IMR-90 (cell line): ENCODE measurements at regions not wholly inside any gene's neighbourhood (a gene's known extent, or its start where the extent isn't known, plus 50 kb on each side); places are given as distances from the start of the nearest gene placed in this dataset.

Source experiments
- ATAC-seq: fragments of 200-7000 bp; cut with Tn5 transposase; 2 replicates; pipeline ENCODE4 v1.9.1; 2020; ENCODE audit warnings: low read depth, mild to moderate bottlenecking, moderate library complexity
- BruUV-seq: library from RNA; stranded (reverse); fragments of 400-500 nt; replicated peaks from 2 replicates; lab custom pipeline; 2021; lab: Mats Ljungman, UMichigan
- CTCF ChIA-PET: fragments of 300-600 bp; formaldehyde crosslinking; extraction: SDS; loops from one replicate; lab custom pipeline; 2021; ENCODE audit warnings: antibody characterized with exemption; lab: Yijun Ruan, JAX
- POLR2A ChIA-PET: fragments of 300-600 bp; sonication (Branson Sonifier 250); formaldehyde crosslinking; loops from one replicate; lab custom pipeline; 2022; ENCODE audit warnings: antibody characterized with exemption; ENCODE audit not compliant: unreplicated experiment; lab: Charles Lee
- DNase-seq: peaks from one replicate; pipeline ENCODE4 v3.0.0; 2013
- H2AFZ ChIP-seq: replicated peaks from 2 replicates; pipeline ENCODE3; 2013; ENCODE audit warnings: low read length, mild to moderate bottlenecking; ENCODE audit not compliant: poor library complexity
- H2AK5ac ChIP-seq: 2 replicates; pipeline ENCODE4 v1.6.1; 2013; ENCODE audit warnings: low read depth, low read length, inconsistent platforms
- H2AK9ac ChIP-seq: replicated peaks from 2 replicates; pipeline ENCODE3; 2013; ENCODE audit warnings: mild to moderate bottlenecking, low read depth, low read length, moderate library complexity; ENCODE audit not compliant: poor library complexity
- H2BK120ac ChIP-seq: 2 replicates; pipeline ENCODE4 v1.6.1; 2013; ENCODE audit warnings: low read depth, low read length, inconsistent platforms
- H2BK15ac ChIP-seq: 3 replicates; pipeline ENCODE4 v1.6.1; 2013; ENCODE audit warnings: low read depth, low read length, inconsistent platforms
- H2BK20ac ChIP-seq: 2 replicates; pipeline ENCODE4 v1.6.1; 2013; ENCODE audit warnings: low read depth, mild to moderate bottlenecking, inconsistent platforms, low read length, moderate library complexity
- H2BK5ac ChIP-seq: 2 replicates; pipeline ENCODE4 v1.6.1; 2013; ENCODE audit warnings: mild to moderate bottlenecking, low read depth, low read length, inconsistent platforms; ENCODE audit not compliant: poor library complexity, severe bottlenecking
- H3K14ac ChIP-seq: replicated peaks from 2 replicates; pipeline ENCODE4 v1.6.1; 2013; ENCODE audit warnings: low read depth, low read length, inconsistent platforms
- H3K18ac ChIP-seq: 2 replicates; pipeline ENCODE4 v1.6.1; 2013; ENCODE audit warnings: low read depth, low read length, control low read depth
- H3K23ac ChIP-seq: 2 replicates; pipeline ENCODE4 v1.6.1; 2013; ENCODE audit warnings: low read depth, low read length, inconsistent platforms
- H3K27ac ChIP-seq: 2 replicates; pipeline ENCODE4 v1.5.1; 2013; ENCODE audit warnings: mild to moderate bottlenecking, control low read depth, low read length; ENCODE audit not compliant: insufficient read depth
- H3K27me3 ChIP-seq: 2 replicates; pipeline ENCODE4 v1.6.1; 2013; ENCODE audit warnings: low read length; ENCODE audit not compliant: control insufficient read depth, insufficient read depth
- H3K36me3 ChIP-seq: 2 replicates; pipeline ENCODE4 v1.6.1; 2013; ENCODE audit warnings: low read length, mixed read lengths; ENCODE audit not compliant: control insufficient read depth, insufficient read depth
- H3K4ac ChIP-seq: 2 replicates; pipeline ENCODE4 v1.6.1; 2013; ENCODE audit warnings: low read depth, low read length, inconsistent platforms
- H3K4me1 ChIP-seq: 2 replicates; pipeline ENCODE4 v1.6.1; 2013; ENCODE audit warnings: low read length, mixed read lengths; ENCODE audit not compliant: control insufficient read depth, insufficient read depth
- H3K4me2 ChIP-seq: 2 replicates; pipeline ENCODE4 v1.6.1; 2013; ENCODE audit warnings: low read depth, mild to moderate bottlenecking, control low read depth, low read length, moderate library complexity
- H3K4me3 ChIP-seq: 2 replicates; pipeline ENCODE4 v1.5.1; 2013; ENCODE audit warnings: low read depth, mild to moderate bottlenecking, control low read depth, low read length, moderate library complexity; ENCODE audit not compliant: insufficient read depth
- H3K56ac ChIP-seq: 2 replicates; pipeline ENCODE4 v1.6.1; 2013; ENCODE audit warnings: low read length, inconsistent platforms; ENCODE audit not compliant: insufficient read depth; ENCODE audit errors: extremely low read depth
- H3K79me1 ChIP-seq, 2 experiments: 2 replicates each; pipeline ENCODE4 v1.6.1; 2013; ENCODE audit warnings: low read length in 2 of 2, inconsistent platforms in 1 of 2, low read depth in 1 of 2
- H3K9ac ChIP-seq: 2 replicates; pipeline ENCODE4 v1.6.1; 2013; ENCODE audit warnings: low read depth, low read length, control low read depth
- H3K9me1 ChIP-seq: 2 replicates; pipeline ENCODE4 v1.6.1; 2013; ENCODE audit warnings: low read length, inconsistent platforms; ENCODE audit not compliant: insufficient read depth
- H3K9me3 ChIP-seq: 2 replicates; pipeline ENCODE4 v1.6.1; 2013; ENCODE audit warnings: low read length; ENCODE audit not compliant: control insufficient read depth, insufficient read depth
- H4K20me1 ChIP-seq: 2 replicates; pipeline ENCODE4 v1.6.1; 2013; ENCODE audit warnings: low read length, inconsistent platforms; ENCODE audit not compliant: insufficient read depth
- H4K5ac ChIP-seq: 2 replicates; pipeline ENCODE4 v1.6.1; 2013; ENCODE audit warnings: mild to moderate bottlenecking, low read depth, low read length, control low read depth
- H4K8ac ChIP-seq, 2 experiments: 2 replicates each; pipeline ENCODE4 v1.6.1; 2013; ENCODE audit warnings: low read depth in 2 of 2, low read length in 2 of 2, control low read depth in 1 of 2, inconsistent platforms in 1 of 2
- H4K91ac ChIP-seq: 2 replicates; pipeline ENCODE4 v1.6.1; 2013; ENCODE audit warnings: low read depth, low read length, inconsistent platforms; ENCODE audit not compliant: insufficient read depth
- ELK1 ChIP-seq: fragments of 150-350 bp; IDR thresholded peaks from 2 replicates; pipeline ENCODE4 v1.6.1; 2016; ENCODE audit warnings: low read depth, mild to moderate bottlenecking, low read length, moderate library complexity, borderline replicate concordance
- MXI1 ChIP-seq: IDR thresholded peaks from 2 replicates; pipeline ENCODE4 v1.6.1; 2012; ENCODE audit warnings: low read depth, mild to moderate bottlenecking, low read length, moderate library complexity, borderline replicate concordance
- WGBS, 2 experiments: methylation state at CpG; one replicate each; pipeline versions ENCODE4 v1.1.5 to v1.1.7; 2013; ENCODE audit warnings: missing lambda C conversion rate in 2 of 2; ENCODE audit not compliant: insufficient read length in 1 of 2; ENCODE audit errors: extremely low coverage in 2 of 2; 5-methylcytosine and 5-hydroxymethylcytosine counted together
- dilution Hi-C: fragments of 300-500 bp; cut with HindIII; formaldehyde crosslinking; loops from one replicate; pipeline ENCODE4 v1.14.3; 2018; ENCODE audit warnings: low sequenced_read_pairs; ENCODE audit not compliant: unreplicated experiment
- in situ Hi-C: fragments of 300-500 bp; cut with MboI; formaldehyde crosslinking; loops from 3 replicates; pipeline ENCODE4 v1.14.3; 2019; ENCODE audit warnings: low sequenced_read_pairs, inconsistent platforms, mixed read lengths
- intact Hi-C: fragments of 100-400 bp; cut with micrococcal nuclease; formaldehyde crosslinking; loops from 2 replicates; pipeline ENCODE4 v1.10.0; 2022

- Histone ChIP-seq H3K4me3 (no peak overlapping the region), H2BK5ac (no peak overlapping the region), H4K20me1 (no peaks in the 10 kb centered on the region), H3K27me3 (peaks cover 1% of the 10 kb centered on the region; the same call in 1 of the 2 replicates), H3K9ac (no peak overlapping the region), H3K27ac (no peak overlapping the region), H2AK9ac (no peak overlapping the region), H3K79me1 (no peaks in the 10 kb centered on the region), H3K4ac (no peak overlapping the region), H3K14ac (no peak overlapping the region), H3K18ac (no peak overlapping the region), H2BK120ac (no peak overlapping the region), H3K9me3 (no peaks in the 10 kb centered on the region), H3K4me1 (peaks cover 9% of the 10 kb centered on the region), H2AK5ac (no peak overlapping the region), H2BK15ac (no peak overlapping the region), H3K36me3 (no peaks in the 10 kb centered on the region), H3K56ac (no peak overlapping the region), H3K4me2 (no peak overlapping the region), H4K5ac (no peak overlapping the region), H4K8ac (no peak overlapping the region), H4K91ac (no peak overlapping the region), H3K9me1 (peaks cover 7% of the 10 kb centered on the region), H2BK20ac (no peak overlapping the region; the same call in 1 of the 2 replicates), H3K23ac (no peak overlapping the region), H2AFZ (no peak overlapping the region)
- ATAC-seq (no peak), DNase-seq (no peak)
- no TSS peak for BruUV-seq
- ChIA-PET POLR2A (no interaction called here), CTCF (no interaction called here)
- intact Hi-C loops, result no loop called here
- TF ChIP-seq ELK1 (no peak), MXI1 (no peak)
- 93% methylated on average over 3 of the region's 5 CpGs; no CpG with 5 or more reads in 1 of the 2 experiments for WGBS, 2 experiments
- dilution Hi-C loops, result no loop called here
- in situ Hi-C loops, result no loop called here
These were observed 142.0 kb upstream of the UBE2E1 start for GRCh38 chr3:23663661-23664186.
